NCI-H524 (cell line): ENCODE measurements at regions not wholly inside any gene's neighbourhood (a gene's known extent, or its start where the extent isn't known, plus 50 kb on each side); places are given as distances from the start of the nearest gene placed in this dataset.

Experiments used
- DNase-seq, 2 experiments: peaks; one replicate each; lab custom pipeline; 2025; lab: John Stamatoyannopoulos, UW

GRCh38 chr5:107263387-107264018 lies 407.2 kb downstream of the EFNA5 start:
- DNase-seq: no peak

GRCh38 chr5:107257885-107258520 lies 412.7 kb downstream of the EFNA5 start:
- no peak for DNase-seq

GRCh38 chr5:107254902-107255234 lies 415.9 kb downstream of the EFNA5 start:
- no peak for DNase-seq

GRCh38 chr5:107254214-107254901 lies 416.4 kb downstream of the EFNA5 start:
- DNase-seq: no peak

GRCh38 chr5:107253246-107253645 lies 417.5 kb downstream of the EFNA5 start:
- no peak for DNase-seq

GRCh38 chr5:107251151-107251550 lies 419.6 kb downstream of the EFNA5 start:
- DNase-seq: no peak

- peak; percentile 28 to 52 for DNase-seq
Observed at GRCh38 chr5:107248066-107248695, 422.6 kb downstream of the EFNA5 start.

- DNase-seq: no peak
Observed at GRCh38 chr5:107247427-107247826, 423.3 kb downstream of the EFNA5 start.

- DNase-seq: no peak
Observed at GRCh38 chr5:107243220-107243579, 427.5 kb downstream of the EFNA5 start.

GRCh38 chr5:107242411-107243219 lies 428.1 kb downstream of the EFNA5 start:
- peak; percentile 50 to 88 for DNase-seq

GRCh38 chr5:107241841-107242240 lies 428.9 kb downstream of the EFNA5 start:
- DNase-seq: peak in 1 of 2 experiments; percentile 48

GRCh38 chr5:107235167-107235566 lies 435.6 kb downstream of the EFNA5 start:
- no peak for DNase-seq

GRCh38 chr5:107232788-107233187 lies 437.9 kb downstream of the EFNA5 start:
- DNase-seq: peak; percentile 73 to 89

- DNase-seq: peak; percentile 3 to 49
Observed at GRCh38 chr5:107232293-107232692, 438.4 kb downstream of the EFNA5 start.

- DNase-seq: no peak
Observed at GRCh38 chr5:107231191-107231590, 439.5 kb downstream of the EFNA5 start.

GRCh38 chr5:107230367-107230766 lies 440.4 kb downstream of the EFNA5 start:
- DNase-seq: no peak

GRCh38 chr5:107228226-107228625 lies 442.5 kb downstream of the EFNA5 start:
- DNase-seq: no peak

- peak in 1 of 2 experiments; percentile 26 for DNase-seq
Observed at GRCh38 chr5:107224272-107224671, 446.5 kb downstream of the EFNA5 start.

GRCh38 chr5:107223066-107223465 lies 447.7 kb downstream of the EFNA5 start:
- no peak for DNase-seq

- DNase-seq: no peak
Observed at GRCh38 chr5:107219993-107220392, 450.7 kb downstream of the EFNA5 start.

- no peak for DNase-seq
Observed at GRCh38 chr5:107218457-107219193, 452.1 kb downstream of the EFNA5 start.
